HG02678 (cell line): ENCODE measurements at regions not wholly inside any gene's neighbourhood (a gene's known extent, or its start where the extent isn't known, plus 50 kb on each side); places are given as distances from the start of the nearest gene placed in this dataset.

Experiments used
- ATAC-seq: cut with Tn5 transposase; IDR thresholded peaks from one replicate; pipeline ENCODE4 v1.9.1; 2021; ENCODE audit warnings: mild to moderate bottlenecking, moderate library complexity; ENCODE audit not compliant: unreplicated experiment

DNA sequence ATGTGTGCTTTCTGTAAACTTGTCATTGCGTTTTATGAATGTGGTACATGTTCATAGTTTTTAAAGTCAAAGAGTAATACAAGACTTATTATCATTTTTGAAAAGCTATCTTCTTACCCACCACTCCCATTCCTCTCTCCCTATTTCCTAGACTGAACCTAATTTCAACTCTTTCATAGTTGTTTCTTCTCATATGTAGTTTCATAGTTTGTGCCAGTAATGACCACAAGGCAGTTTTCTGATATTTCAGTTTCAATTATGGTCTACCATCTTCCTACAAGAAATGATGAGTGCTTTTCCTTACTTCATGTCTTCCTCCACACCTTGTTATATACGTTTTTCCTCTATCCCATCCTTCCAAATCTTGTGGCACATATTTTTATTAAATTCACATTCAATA lies 445.0 kb upstream of the GOLIM4 start:
- ATAC-seq: no peak

DNA sequence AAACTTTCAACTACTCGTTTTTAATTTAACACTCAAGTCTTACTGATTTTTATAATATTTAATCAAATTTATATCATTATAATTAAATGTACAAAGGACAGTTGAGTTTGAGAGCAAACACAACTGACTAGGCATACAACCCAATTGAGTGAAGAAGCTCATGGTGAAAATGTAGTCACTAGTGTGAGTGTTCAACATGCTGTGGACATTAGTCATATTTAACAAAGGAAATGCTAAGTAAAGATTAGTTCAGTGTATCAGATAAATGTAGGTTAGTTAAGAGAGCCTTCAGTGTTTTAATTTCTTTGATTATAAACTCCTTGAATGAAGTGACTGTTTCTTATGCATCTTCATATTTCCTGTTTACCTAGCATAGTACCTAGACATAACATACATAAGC lies 444.2 kb upstream of the GOLIM4 start:
- ATAC-seq: no peak

DNA sequence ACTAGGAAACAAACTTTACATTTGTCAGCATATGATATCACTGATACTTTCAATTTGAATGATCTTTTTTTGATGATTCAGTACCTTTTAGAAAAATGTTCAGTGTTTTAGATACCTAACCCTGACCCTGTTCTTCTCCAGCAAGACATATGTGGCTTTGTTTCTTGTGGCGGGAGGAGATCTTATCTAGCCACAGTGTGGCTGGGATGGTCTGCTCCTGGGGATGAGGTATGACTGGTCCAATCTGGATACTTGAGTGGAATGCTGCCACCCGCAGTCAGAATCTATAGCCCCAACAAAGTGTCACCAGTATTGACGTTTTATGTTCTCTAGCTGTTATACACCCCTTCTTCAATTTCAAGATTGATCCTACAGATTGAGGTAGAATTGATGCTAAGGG lies 439.0 kb upstream of the GOLIM4 start:
- ATAC-seq: no peak

DNA sequence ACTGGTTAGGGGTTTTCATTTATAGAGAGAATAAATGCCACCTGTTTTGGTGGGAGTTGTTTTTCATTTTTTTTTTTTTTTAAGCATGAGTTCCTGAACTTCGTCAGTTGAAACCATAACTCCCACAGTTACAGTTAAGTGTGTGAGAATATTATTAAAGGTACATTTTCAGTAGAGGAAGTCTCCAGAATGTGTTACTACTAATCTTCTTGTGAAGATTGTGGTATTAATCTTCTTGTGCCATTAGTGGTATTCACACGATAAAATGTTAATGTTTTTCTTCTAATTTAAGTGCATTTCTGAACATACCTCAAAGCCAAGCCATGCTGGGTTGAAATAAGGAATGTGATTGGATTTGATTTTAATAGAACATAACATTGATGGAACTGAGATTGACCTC lies 437.9 kb upstream of the GOLIM4 start:
- no peak for ATAC-seq

DNA sequence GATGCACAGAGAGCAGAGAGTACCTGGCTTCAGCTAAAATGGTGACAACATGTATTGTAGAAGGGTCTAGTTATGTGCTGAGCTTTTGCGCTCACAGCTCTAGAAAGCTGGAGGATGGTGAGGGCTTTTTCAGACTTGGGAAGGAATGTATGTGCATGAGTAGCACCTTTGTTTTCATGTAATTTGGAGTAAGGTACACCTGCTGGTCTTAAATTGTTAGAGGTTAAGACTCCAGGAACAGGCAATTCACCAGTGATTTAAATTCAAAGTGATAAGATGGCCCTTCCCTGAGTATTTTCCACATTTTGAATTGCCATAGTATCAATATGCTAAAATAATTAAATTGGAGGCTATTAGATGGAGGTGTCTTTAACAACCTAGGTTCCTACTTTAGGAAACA lies 436.4 kb upstream of the GOLIM4 start:
- ATAC-seq: no peak

DNA sequence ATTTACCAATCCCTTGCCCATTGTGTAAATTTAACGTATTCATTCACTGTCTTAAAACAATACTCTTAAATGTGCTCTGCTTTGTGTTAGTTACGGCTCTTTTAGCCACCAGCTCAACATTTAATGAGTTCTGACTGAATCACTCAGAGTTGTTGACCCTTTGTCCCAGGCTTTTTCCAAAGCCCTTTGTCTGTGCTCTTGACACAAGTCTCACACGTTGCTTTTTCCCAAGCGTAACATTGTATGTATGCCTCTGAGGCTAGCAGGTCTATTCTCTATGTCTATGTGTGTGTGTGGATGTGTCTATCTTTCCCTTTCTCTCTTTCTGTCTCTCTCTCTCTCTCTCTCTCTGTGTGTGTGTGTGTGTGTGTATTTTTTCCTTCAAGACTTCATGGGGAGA lies 435.4 kb upstream of the GOLIM4 start:
- no peak for ATAC-seq

DNA sequence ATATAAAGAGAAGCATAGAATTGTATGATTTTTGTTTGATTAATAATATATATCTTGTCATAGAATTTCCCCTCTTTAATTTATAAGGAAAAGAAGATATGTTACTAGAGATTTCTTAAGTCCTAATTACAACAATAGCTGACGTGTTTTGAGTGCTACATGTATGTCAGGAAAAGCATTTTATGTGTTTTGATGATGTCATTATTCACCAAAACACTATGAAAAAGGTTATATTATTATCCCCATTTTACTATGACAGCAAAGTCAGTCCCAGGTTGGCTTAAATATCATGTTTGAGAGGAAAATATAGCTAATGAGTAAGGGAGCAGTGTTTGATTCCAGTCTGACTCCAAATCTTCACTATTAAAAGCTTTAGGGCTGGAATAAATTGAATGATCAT lies 428.4 kb upstream of the GOLIM4 start:
- no peak for ATAC-seq

DNA sequence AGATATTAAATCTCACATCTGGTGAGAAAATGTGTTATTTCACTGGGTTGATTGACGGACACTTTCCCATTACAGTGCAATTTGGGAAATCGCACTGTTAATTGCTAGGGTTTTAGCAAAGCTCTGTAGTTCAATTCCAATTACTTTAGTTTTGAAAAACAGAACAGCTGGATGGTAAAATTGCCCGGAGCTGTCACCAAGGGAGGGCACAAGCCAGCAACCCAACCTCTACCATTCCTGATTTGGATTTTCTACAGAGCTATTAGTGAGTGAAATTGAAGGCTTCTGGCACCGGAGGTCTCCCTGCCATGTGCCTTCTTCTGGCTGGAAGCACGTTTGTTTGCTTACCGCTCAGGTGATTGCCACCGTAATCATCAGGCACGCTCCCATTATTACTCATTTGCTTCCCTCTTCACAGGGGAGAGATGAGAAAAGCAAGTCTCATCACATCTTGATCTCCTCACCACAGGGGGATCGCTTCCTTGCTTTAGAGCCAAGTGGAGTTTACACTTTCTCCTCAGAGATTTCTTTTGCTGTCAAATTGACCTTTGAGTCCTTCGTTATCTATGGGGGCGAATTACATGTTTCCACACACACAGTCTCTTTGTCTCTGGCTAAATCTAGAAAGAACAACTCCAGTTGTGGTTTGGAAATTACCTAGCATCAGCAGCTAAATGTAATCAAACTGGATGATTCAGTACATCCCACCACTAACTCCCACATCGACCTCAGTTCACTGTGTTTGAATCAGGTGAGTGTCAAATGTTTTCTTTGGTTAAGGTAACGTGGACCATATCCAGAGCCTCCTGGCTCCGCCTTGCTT lies 421.7 kb upstream of the GOLIM4 start:
- no peak for ATAC-seq

DNA sequence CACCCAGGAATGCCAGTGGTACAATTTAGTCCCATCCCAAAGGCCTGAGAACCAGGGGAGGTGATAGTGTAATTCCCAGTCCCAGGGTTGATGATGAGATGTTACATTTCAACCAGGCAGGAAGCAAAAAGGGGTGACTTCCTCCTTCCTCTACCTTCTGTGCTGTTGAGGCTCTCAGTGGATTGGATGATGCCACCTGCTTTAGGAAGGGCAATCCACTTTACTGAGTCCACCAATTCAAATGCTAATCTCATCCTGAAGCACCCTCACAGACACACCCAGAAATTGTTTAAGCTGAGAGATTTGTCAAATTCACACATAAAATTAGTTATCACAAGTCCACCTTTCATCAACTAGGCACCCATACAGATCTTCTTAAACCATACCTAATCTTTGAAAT lies 418.5 kb upstream of the GOLIM4 start:
- no peak for ATAC-seq

DNA sequence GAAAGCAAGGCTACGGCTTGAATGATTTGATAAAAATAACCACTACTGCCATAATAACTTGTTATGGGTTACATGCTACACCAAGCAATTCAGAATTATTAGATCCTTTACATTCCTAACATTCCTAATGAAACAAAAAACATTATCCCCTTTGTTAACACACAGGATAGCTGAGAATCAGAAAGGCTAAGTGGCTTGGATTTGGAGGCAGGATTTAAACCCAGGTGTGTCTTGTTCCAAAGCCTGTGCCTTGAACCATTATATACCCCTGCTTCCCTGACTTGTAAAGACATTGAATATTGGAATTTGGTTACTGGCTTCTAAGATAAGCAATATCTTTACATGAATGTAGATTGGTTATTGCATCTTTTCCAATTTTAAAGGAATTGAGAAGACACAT lies 417.1 kb upstream of the GOLIM4 start:
- no peak for ATAC-seq

DNA sequence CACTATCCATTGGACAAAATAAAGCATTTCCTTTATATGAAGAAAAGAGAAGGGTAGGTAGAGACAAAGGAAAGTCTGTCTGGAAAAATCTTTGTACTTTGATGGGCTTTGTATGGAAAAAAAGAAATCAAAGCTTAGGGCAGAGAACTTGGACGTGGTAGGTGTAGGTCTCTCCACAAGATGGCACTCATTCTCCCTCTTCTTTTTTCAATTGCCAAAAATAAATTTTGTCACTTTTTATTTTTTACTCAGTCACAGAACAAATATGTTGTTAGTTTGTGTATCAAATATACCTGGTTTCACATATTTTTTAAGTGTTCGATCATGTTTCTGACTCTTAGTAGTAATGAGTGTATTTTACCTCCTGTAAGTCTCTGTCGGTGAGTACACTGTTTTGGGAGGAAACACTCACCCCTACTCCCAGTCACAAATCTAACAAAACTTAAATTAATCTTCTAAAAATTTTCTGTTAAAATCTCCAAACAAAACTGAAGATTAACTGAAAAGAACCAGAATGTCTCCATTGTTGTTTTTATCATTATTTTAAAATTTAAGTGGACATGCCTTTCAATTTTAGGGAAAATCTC lies 415.8 kb upstream of the GOLIM4 start:
- ATAC-seq: no peak

DNA sequence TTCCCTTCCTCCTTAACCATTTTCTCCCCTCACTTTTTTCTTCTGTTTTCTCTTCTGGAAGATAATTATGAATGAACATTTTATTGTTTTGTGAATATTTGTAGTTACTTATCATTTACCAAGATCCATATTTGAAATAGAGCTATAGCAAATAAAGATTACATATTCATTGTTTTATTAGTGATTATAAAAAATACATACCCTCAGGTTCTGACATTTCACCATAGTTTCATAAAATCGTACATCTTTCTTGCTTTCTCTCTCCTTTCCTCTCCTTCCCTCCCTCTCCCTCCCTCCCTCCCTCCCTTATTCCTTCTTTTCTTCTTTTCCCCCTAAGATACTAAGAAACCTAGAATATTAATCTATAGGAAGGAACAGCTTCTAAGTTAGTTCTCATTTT lies 410.9 kb upstream of the GOLIM4 start:
- ATAC-seq: no peak

DNA sequence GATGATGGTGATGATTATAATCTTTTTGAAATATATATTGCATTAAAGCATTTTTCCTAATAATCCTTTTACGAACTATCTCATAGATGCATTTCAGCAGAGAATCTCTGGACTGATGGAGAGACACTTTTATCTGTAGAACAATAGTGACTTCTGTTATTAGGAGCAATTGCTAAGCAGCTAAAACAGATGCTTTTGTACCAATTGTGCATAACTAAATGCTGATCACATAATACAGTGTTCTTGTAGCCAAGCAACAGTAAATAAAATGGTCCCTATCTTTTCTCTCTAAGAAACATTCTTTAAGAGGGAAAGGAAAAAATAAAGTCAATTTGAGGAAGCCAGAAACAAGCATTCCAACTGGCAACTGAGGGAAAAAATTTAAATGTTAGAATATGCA lies 405.8 kb upstream of the GOLIM4 start:
- no peak for ATAC-seq

DNA sequence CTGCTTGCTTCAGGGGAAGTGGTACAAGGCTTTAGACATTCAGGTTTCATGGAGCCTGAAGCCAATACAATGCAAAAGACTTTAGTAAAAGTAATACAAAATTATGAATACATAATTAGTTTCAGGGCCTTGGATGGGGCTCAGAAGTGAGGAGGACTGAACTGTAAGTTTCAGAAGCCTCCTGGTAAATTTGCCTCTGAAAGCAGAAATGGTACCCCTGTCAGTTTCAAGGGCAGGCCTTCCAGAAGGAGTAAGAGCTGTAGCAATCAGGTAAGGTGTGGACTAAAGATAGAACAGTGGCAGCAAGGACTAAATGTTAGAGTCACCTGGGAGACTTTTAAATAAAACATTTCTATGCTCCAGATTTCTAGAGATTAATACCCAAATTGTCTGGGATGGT lies 402.5 kb upstream of the GOLIM4 start:
- no peak for ATAC-seq

DNA sequence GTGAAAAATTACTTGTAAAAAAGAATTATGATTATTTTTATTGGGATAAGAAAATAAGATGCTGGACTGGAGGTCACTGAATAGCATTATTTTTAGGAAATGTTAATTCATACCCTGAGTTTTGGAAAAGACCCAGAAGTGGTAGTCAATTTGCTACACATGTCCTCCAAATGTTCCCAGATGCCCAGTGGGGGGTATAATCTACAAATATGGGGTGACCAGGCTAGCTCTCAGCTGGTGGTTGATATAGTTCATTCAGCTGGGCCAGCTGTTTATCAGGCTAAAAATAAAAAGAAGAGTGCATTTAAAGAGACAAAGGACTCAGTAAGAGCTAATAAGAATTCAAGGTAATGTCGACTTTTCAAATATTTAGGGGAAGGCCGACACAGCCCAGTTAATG lies 402.0 kb upstream of the GOLIM4 start:
- no peak for ATAC-seq

DNA sequence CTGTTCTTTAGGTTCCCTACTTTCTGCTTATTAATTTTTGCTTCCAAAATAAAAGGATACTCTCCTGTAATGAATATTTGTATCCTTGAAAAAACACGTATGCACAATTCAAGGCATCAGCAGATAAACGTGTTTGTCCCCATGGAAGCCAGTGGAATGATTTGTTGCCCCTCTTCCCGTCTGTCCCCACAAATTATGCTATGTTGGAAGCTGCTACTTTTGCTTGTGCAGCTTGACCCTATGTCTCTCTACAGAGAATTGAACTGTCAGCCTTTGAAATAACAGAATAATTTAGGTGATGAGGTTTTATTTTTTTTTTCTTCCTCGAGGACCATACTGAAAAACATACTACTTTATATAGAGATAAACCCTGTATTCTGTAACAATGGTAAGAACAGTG lies 401.5 kb upstream of the GOLIM4 start:
- no peak for ATAC-seq

DNA sequence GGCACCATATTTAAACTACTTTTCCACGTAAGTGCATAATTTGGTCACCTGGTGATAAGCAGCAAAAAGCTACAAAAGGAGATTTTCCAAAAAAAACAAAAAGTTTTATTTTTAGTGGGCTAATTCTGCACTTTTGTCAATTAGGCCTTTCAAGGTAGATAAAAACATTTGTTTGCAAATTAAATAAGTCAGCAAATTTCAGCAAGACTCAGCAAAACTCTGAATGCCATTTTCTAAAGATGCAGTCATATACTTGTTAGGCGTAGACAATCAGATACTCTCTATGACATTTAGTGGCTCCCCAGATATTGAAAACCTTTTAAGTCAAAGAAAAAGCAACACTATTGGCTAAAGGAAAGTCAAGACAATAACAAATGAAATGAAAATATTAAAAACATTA lies 400.2 kb upstream of the GOLIM4 start:
- no peak for ATAC-seq

DNA sequence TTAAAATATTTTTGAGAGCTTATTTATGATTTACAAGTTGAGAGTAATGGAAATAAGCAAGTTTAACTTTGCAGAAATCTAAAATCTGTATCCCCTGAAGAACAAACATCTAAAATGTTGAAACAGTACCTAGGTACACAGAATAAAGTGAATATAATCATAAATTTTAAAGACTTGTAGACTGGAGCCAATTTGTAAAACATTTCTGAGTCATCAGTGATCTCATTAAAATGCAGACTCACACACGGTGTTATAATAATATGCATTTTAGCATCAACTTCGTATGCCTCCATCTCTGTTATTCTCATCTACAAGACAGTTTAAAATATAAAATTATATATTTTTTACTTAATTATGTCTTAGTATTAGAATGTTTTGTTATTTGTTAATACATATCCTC lies 399.5 kb upstream of the GOLIM4 start:
- no peak for ATAC-seq

DNA sequence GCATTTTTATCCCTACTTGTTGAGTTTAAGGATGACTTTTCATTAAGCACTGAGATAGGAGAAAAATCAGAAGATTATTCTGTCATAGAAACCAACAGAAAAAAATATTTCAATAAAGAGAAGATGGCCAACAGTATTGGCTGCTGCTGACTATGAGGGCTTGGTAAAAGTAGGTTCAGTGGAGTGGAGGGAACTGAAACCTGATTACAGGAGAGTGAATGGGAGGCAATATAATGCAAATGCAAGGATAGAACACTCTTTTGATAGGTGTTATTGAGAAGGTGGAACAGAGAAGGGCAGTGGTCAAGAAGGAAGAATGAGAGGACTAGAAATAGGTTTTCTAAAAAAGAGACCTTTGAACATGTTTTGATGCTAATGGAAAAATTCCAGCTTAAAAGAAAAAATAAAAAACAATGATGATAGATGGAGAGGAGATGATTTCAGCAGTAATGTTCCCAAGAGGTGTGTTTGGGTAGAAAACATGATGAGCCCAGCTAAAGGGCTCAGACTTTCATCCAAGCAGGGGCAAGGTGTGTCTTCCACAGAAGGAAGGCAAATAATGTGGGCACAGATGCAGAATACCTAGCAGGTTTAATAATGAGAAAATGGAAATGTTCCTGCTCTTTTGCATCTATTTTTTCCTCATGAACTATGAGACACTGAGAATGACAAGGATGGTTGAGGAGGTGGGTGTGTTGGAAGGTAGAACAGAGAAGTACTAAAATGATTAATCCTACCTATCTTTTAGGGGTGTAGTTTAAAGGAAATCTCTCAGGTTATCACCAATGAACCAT lies 397.9 kb upstream of the GOLIM4 start:
- ATAC-seq: no peak

DNA sequence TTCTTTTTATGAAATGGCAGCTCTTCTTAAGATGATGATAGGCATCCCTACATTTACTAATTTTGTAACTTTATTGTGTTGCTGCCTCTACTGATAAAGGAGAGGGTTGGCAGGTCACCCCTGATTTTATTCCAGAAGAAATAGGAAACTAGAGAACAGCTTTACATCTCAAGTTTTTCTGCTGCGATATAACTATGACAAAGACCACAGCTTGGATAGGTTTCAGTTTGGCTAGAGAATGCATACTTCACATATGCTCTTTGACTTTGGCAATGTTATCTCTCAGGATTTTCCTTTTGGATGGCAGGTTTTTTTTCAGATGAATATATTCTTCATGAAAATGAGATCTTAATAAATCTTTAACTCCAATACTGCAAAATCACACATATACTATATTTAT lies 395.3 kb upstream of the GOLIM4 start:
- no peak for ATAC-seq

DNA sequence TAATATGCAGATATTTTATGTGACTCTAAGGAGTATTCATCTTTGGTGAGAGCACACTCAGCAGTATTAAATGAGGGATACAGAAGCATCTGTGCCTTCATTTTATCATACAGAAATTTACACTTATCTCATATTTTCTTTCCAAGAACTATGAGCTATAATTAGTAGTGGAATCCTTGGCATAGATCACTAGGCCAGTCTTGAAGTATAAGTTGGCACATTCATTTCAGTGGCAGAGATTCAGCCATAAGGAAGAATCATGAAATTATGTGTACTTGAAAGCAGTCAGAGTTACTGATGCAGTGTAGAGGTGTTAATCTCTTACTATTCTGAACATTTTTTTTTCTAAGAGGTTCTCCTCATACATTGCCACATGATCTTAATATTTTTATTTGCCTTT lies 393.6 kb upstream of the GOLIM4 start:
- no peak for ATAC-seq

DNA sequence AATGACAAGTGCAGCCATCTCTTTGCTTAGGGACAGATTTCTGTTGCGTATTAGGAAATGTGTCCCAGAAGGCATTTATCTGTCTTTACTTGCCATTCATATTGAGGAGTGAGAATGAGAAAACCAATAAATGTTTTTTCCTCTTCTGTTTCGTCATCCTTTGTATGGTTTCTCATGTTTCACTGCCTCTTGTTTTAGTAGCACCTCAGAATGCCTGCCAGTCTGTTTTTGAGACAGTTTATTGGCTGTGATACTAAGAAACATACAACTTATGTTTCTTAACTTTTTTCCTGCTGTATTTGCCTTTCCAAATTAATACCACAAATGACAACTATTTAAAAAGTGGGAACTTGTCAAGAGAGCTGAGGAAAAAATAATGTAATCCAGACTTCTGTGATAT lies 390.2 kb upstream of the GOLIM4 start:
- ATAC-seq: no peak
